Prostate gland (tissue), 2 donors: ENCODE measurements at regions not wholly inside any gene's neighbourhood (a gene's known extent, or its start where the extent isn't known, plus 50 kb on each side); places are given as distances from the start of the nearest gene placed in this dataset.

Source experiments
- POLR2AphosphoS5 ChIP-seq: sonication (generic); formaldehyde crosslinking; IDR thresholded peaks from one replicate; pipeline ENCODE4 v1.6.1; 2017; ENCODE audit warnings: antibody characterized with exemption
- TF ChIP-seq, protein P1 (sequence below), 4 experiments: fragments of 200-600 bp in 2 of 4; fragments of 450-650 bp in 2 of 4; sonication (generic) in 2 of 4; IDR thresholded peaks; 1 replicate in 3 of 4; 2 replicates in 1 of 4; pipeline ENCODE4 v1.5.1; 2016 to 2019; ENCODE audit warnings: antibody characterized with exemption in 4 of 4, mild to moderate bottlenecking in 2 of 4, moderate library complexity in 2 of 4

DNA sequence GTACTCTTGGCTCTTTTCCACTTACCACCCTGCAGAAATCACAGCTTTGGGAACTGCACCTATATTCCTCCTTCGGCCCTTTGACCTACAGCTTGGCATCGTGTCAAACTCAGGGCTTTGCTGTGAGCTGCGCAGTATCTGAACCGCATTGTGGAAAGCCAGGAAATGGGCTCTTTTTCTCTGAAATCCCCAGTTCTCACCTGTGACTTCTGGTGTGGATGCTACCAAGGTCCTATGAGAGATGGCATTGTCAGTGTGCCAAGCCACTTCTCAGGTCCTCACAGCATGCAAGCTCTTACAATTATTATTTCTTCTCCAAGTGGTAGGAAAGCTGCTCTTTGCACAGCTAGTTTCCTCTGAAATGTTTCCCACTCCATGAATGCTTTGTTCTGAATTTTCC is 450.6 kb upstream of the TBL1XR1 start:
- TF ChIP-seq, protein P1, sequence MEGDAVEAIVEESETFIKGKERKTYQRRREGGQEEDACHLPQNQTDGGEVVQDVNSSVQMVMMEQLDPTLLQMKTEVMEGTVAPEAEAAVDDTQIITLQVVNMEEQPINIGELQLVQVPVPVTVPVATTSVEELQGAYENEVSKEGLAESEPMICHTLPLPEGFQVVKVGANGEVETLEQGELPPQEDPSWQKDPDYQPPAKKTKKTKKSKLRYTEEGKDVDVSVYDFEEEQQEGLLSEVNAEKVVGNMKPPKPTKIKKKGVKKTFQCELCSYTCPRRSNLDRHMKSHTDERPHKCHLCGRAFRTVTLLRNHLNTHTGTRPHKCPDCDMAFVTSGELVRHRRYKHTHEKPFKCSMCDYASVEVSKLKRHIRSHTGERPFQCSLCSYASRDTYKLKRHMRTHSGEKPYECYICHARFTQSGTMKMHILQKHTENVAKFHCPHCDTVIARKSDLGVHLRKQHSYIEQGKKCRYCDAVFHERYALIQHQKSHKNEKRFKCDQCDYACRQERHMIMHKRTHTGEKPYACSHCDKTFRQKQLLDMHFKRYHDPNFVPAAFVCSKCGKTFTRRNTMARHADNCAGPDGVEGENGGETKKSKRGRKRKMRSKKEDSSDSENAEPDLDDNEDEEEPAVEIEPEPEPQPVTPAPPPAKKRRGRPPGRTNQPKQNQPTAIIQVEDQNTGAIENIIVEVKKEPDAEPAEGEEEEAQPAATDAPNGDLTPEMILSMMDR (IDR thresholded peaks at IDR 0.05), result no peak
- no peak for TF ChIP-seq POLR2AphosphoS5
